ENCODE measurements at regions not wholly inside any gene's neighbourhood (a gene's known extent, or its start where the extent isn't known, plus 50 kb on each side); places are given as distances from the start of the nearest gene placed in this dataset.

GRCh38 chr6:19637010-19637409, 200.2 kb upstream of the ID4 start:
- DNase-seq (no peak), FAIRE-seq (no peak), ATAC-seq (no peak)
- 50 to 92% methylated on average over 1 of the region's 1 CpG for WGBS, 2 donors
- Histone ChIP-seq H3K4me3 (no peak overlapping the region), H3K4me1 (no peaks in the 10 kb centered on the region), H3K27ac (no peak overlapping the region), H3K36me3 (no peaks in the 10 kb centered on the region), H3K27me3 (no peaks in the 10 kb centered on the region), H3K9me3 (no peaks in the 10 kb centered on the region)
- intact Hi-C loops (cut with DNase I) = no loop called here
- TF ChIP-seq, protein P1, sequence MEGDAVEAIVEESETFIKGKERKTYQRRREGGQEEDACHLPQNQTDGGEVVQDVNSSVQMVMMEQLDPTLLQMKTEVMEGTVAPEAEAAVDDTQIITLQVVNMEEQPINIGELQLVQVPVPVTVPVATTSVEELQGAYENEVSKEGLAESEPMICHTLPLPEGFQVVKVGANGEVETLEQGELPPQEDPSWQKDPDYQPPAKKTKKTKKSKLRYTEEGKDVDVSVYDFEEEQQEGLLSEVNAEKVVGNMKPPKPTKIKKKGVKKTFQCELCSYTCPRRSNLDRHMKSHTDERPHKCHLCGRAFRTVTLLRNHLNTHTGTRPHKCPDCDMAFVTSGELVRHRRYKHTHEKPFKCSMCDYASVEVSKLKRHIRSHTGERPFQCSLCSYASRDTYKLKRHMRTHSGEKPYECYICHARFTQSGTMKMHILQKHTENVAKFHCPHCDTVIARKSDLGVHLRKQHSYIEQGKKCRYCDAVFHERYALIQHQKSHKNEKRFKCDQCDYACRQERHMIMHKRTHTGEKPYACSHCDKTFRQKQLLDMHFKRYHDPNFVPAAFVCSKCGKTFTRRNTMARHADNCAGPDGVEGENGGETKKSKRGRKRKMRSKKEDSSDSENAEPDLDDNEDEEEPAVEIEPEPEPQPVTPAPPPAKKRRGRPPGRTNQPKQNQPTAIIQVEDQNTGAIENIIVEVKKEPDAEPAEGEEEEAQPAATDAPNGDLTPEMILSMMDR (IDR thresholded peaks at IDR 0.05) = no peak

GRCh38 chr6:19638931-19639330, 198.2 kb upstream of the ID4 start:
- H3K27me3 ChIP-seq = no peaks in the 10 kb centered on the region
- TF ChIP-seq, protein P1 (IDR thresholded peaks at IDR 0.05) = no peak
- 77 to 93% methylated on average over 9 of the region's 9 CpGs for WGBS, 2 donors
- H3K36me3 ChIP-seq = no peaks in the 10 kb centered on the region
- ATAC-seq (no peak), DNase-seq (peak in 1 of 6 donors; percentile 34), FAIRE-seq (no peak)
- no peak overlapping the region for H3K4me3 ChIP-seq
- intact Hi-C loops (cut with DNase I) = no loop called here
- no peak overlapping the region for H3K27ac ChIP-seq
- no peaks in the 10 kb centered on the region for H3K4me1 ChIP-seq
- H3K9me3 ChIP-seq = no peaks in the 10 kb centered on the region

GRCh38 chr6:19643287-19643686, 193.9 kb upstream of the ID4 start:
- no peaks in the 10 kb centered on the region for H3K36me3 ChIP-seq
- WGBS, 2 donors = 71 to 75% methylated on average over 2 of the region's 2 CpGs
- no peak for FAIRE-seq
- H3K9me3 ChIP-seq = no peaks in the 10 kb centered on the region
- DNase-seq = no peak
- H3K4me1 ChIP-seq = no peaks in the 10 kb centered on the region
- H3K27ac ChIP-seq = no peak overlapping the region
- no peaks in the 10 kb centered on the region for H3K27me3 ChIP-seq
- no peak for ATAC-seq
- TF ChIP-seq, protein P1 (IDR thresholded peaks at IDR 0.05) = no peak
- no peak overlapping the region for H3K4me3 ChIP-seq
- intact Hi-C loops (cut with DNase I) = no loop called here

GRCh38 chr6:19643713-19644112, 193.5 kb upstream of the ID4 start:
- intact Hi-C loops (cut with DNase I) = no loop called here
- 56 to 80% methylated on average over 2 of the region's 2 CpGs for WGBS, 2 donors
- Histone ChIP-seq H3K36me3 (no peaks in the 10 kb centered on the region), H3K4me3 (no peak overlapping the region), H3K4me1 (no peaks in the 10 kb centered on the region), H3K27me3 (no peaks in the 10 kb centered on the region), H3K27ac (no peak overlapping the region), H3K9me3 (no peaks in the 10 kb centered on the region)
- DNase-seq = no peak
- TF ChIP-seq, protein P1 (IDR thresholded peaks at IDR 0.05) = no peak
- no peak for FAIRE-seq
- no peak for ATAC-seq

GRCh38 chr6:19655744-19656143, 181.4 kb upstream of the ID4 start:
- intact Hi-C loops (cut with DNase I) = no loop called here
- FAIRE-seq = peak; percentile 54
- Histone ChIP-seq H3K27ac (no peak overlapping the region), H3K4me3 (no peak overlapping the region), H3K27me3 (no peaks in the 10 kb centered on the region), H3K36me3 (no peaks in the 10 kb centered on the region), H3K4me1 (no peaks in the 10 kb centered on the region), H3K9me3 (no peaks in the 10 kb centered on the region)
- TF ChIP-seq, protein P1 (IDR thresholded peaks at IDR 0.05) = no peak
- no peak for DNase-seq
- 46 to 71% methylated on average over 1 of the region's 1 CpG for WGBS, 2 donors
- no peak for ATAC-seq
